HepG2 (cell line): ENCODE measurements at regions not wholly inside any gene's neighbourhood (a gene's known extent, or its start where the extent isn't known, plus 50 kb on each side); places are given as distances from the start of the nearest gene placed in this dataset.

Experiments used
- SMC3 ChIP-seq: IDR thresholded peaks from 2 replicates; pipeline ENCODE4 v1.6.1; 2011; ENCODE audit warnings: low read length, improper control_type of control experiment
- TF ChIP-seq, protein P1 (sequence below): sonication (generic); formaldehyde crosslinking; IDR thresholded peaks from 2 replicates; pipeline ENCODE4 v1.5.0; 2020; ENCODE audit warnings: mild to moderate bottlenecking, missing genetic modification reagents, borderline replicate concordance
- TF ChIP-seq, protein P2 (sequence below): sonication (generic); formaldehyde crosslinking; IDR thresholded peaks from 2 replicates; pipeline ENCODE4 v1.5.0; 2020; ENCODE audit warnings: mild to moderate bottlenecking, missing genetic modification reagents, moderate library complexity
- TF ChIP-seq, protein P3 (sequence below): sonication (generic); formaldehyde crosslinking; IDR thresholded peaks from 2 replicates; pipeline ENCODE4 v1.4.0; 2020; ENCODE audit warnings: missing genetic modification reagents

DNA sequence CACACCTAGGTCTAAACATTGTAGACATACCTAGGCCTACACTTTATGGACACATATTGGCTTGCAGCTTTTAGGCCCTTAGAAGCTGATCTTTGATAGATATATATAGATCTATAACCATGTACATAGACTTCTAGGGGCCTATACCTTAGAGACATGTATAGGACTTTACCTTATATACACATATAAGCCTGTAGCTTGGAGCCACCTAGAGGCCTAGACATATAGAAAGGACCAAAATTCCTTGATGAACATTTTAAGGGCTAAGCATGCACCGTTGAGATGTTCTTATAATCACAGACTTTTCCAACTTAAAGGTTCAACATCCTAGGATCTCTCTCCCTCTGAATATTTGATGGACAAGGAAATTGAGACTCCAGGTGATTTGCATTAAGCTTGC is 371.7 kb upstream of the SASH1 start (continued):
- TF ChIP-seq, protein P1, sequence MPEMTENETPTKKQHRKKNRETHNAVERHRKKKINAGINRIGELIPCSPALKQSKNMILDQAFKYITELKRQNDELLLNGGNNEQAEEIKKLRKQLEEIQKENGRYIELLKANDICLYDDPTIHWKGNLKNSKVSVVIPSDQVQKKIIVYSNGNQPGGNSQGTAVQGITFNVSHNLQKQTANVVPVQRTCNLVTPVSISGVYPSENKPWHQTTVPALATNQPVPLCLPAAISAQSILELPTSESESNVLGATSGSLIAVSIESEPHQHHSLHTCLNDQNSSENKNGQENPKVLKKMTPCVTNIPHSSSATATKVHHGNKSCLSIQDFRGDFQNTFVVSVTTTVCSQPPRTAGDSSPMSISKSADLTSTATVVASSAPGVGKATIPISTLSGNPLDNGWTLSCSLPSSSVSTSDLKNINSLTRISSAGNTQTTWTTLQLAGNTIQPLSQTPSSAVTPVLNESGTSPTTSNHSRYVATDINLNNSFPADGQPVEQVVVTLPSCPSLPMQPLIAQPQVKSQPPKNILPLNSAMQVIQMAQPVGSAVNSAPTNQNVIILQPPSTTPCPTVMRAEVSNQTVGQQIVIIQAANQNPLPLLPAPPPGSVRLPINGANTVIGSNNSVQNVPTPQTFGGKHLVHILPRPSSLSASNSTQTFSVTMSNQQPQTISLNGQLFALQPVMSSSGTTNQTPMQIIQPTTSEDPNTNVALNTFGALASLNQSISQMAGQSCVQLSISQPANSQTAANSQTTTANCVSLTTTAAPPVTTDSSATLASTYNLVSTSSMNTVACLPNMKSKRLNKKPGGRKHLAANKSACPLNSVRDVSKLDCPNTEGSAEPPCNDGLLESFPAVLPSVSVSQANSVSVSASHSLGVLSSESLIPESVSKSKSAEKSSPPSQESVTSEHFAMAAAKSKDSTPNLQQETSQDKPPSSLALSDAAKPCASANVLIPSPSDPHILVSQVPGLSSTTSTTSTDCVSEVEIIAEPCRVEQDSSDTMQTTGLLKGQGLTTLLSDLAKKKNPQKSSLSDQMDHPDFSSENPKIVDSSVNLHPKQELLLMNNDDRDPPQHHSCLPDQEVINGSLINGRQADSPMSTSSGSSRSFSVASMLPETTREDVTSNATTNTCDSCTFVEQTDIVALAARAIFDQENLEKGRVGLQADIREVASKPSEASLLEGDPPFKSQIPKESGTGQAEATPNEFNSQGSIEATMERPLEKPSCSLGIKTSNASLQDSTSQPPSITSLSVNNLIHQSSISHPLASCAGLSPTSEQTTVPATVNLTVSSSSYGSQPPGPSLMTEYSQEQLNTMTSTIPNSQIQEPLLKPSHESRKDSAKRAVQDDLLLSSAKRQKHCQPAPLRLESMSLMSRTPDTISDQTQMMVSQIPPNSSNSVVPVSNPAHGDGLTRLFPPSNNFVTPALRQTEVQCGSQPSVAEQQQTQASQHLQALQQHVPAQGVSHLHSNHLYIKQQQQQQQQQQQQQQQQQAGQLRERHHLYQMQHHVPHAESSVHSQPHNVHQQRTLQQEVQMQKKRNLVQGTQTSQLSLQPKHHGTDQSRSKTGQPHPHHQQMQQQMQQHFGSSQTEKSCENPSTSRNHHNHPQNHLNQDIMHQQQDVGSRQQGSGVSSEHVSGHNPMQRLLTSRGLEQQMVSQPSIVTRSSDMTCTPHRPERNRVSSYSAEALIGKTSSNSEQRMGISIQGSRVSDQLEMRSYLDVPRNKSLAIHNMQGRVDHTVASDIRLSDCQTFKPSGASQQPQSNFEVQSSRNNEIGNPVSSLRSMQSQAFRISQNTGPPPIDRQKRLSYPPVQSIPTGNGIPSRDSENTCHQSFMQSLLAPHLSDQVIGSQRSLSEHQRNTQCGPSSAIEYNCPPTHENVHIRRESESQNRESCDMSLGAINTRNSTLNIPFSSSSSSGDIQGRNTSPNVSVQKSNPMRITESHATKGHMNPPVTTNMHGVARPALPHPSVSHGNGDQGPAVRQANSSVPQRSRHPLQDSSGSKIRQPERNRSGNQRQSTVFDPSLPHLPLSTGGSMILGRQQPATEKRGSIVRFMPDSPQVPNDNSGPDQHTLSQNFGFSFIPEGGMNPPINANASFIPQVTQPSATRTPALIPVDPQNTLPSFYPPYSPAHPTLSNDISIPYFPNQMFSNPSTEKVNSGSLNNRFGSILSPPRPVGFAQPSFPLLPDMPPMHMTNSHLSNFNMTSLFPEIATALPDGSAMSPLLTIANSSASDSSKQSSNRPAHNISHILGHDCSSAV, result no peak
- TF ChIP-seq, protein P2, sequence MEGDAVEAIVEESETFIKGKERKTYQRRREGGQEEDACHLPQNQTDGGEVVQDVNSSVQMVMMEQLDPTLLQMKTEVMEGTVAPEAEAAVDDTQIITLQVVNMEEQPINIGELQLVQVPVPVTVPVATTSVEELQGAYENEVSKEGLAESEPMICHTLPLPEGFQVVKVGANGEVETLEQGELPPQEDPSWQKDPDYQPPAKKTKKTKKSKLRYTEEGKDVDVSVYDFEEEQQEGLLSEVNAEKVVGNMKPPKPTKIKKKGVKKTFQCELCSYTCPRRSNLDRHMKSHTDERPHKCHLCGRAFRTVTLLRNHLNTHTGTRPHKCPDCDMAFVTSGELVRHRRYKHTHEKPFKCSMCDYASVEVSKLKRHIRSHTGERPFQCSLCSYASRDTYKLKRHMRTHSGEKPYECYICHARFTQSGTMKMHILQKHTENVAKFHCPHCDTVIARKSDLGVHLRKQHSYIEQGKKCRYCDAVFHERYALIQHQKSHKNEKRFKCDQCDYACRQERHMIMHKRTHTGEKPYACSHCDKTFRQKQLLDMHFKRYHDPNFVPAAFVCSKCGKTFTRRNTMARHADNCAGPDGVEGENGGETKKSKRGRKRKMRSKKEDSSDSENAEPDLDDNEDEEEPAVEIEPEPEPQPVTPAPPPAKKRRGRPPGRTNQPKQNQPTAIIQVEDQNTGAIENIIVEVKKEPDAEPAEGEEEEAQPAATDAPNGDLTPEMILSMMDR (CRISPR knock-in tag), result peak; percentile 54
- TF ChIP-seq SMC3, result 0 out of 2 replicates have a peak, but pooled peaks have one; percentile 8
- TF ChIP-seq, protein P3, sequence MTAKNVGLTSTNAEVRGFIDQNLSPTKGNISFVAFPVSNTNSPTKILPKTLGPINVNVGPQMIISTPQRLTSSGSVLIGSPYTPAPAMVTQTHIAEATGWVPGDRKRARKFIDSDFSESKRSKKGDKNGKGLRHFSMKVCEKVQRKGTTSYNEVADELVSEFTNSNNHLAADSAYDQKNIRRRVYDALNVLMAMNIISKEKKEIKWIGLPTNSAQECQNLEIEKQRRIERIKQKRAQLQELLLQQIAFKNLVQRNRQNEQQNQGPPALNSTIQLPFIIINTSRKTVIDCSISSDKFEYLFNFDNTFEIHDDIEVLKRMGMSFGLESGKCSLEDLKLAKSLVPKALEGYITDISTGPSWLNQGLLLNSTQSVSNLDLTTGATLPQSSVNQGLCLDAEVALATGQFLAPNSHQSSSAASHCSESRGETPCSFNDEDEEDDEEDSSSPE (CRISPR knock-in tag), result no peak
